HFFc6 (cell line): ENCODE measurements at regions not wholly inside any gene's neighbourhood (a gene's known extent, or its start where the extent isn't known, plus 50 kb on each side); places are given as distances from the start of the nearest gene placed in this dataset.
A peak's percentile ranks its signal among the peaks of the same experiment; 100 is the strongest.

Experiments
- DNase-seq: peaks from one replicate; pipeline ENCODE4 v3.0.0-alpha.2; 2018
- H3K27ac Mint-ChIP-seq: 2 replicates; pipeline ENCODE4 v1.8.0; 2020; ENCODE audit warnings: mild to moderate bottlenecking, mixed read lengths
- H3K27me3 Mint-ChIP-seq: 2 replicates; pipeline ENCODE4 v1.8.0; 2021; ENCODE audit warnings: mild to moderate bottlenecking, moderate library complexity, mixed read lengths; ENCODE audit not compliant: insufficient read depth
- H3K36me3 Mint-ChIP-seq: 2 replicates; pipeline ENCODE4 v1.8.0; 2021; ENCODE audit warnings: low read depth, mixed read lengths
- H3K4me1 Mint-ChIP-seq: 2 replicates; pipeline ENCODE4 v1.8.0; 2020; ENCODE audit warnings: low read depth, mixed read lengths
- H3K4me3 Mint-ChIP-seq: 2 replicates; pipeline ENCODE4 v1.8.0; 2020; ENCODE audit warnings: mild to moderate bottlenecking, moderate library complexity, mixed read lengths
- H3K9me3 Mint-ChIP-seq: 2 replicates; pipeline ENCODE4 v1.8.0; 2020; ENCODE audit warnings: mild to moderate bottlenecking, mixed read lengths
- CTCF ChIP-seq: fragments of 200-600 bp; sonication (generic); IDR thresholded peaks from 2 replicates; pipeline ENCODE4 v1.5.0; 2021; ENCODE audit warnings: antibody characterized with exemption, mild to moderate bottlenecking

GRCh38 chr5:164958688-164959087 is 1453.3 kb downstream of the MAT2B start:
- no peak overlapping the region for H3K27ac Mint-ChIP-seq
- H3K36me3 Mint-ChIP-seq: no peaks in the 10 kb centered on the region
- H3K4me3 Mint-ChIP-seq: no peak overlapping the region
- peaks cover 36% of the 10 kb centered on the region for H3K9me3 Mint-ChIP-seq
- DNase-seq: no peak
- no peaks in the 10 kb centered on the region for H3K27me3 Mint-ChIP-seq
- TF ChIP-seq CTCF: peak; percentile 45
- H3K4me1 Mint-ChIP-seq: no peaks in the 10 kb centered on the region

GRCh38 chr5:164959761-164960160 is 1454.3 kb downstream of the MAT2B start:
- Mint-ChIP-seq H3K4me3 (no peak overlapping the region), H3K27ac (no peak overlapping the region), H3K36me3 (no peaks in the 10 kb centered on the region), H3K9me3 (peaks cover 30% of the 10 kb centered on the region), H3K4me1 (no peaks in the 10 kb centered on the region), H3K27me3 (no peaks in the 10 kb centered on the region)
- DNase-seq: no peak
- TF ChIP-seq CTCF: no peak

- no peak for DNase-seq
- Mint-ChIP-seq H3K4me3 (no peak overlapping the region), H3K27ac (no peak overlapping the region), H3K4me1 (no peaks in the 10 kb centered on the region), H3K27me3 (no peaks in the 10 kb centered on the region), H3K36me3 (no peaks in the 10 kb centered on the region), H3K9me3 (peaks cover 32% of the 10 kb centered on the region)
- TF ChIP-seq CTCF: no peak
Observed at GRCh38 chr5:164962329-164962961, 1457.0 kb downstream of the MAT2B start.

DNA sequence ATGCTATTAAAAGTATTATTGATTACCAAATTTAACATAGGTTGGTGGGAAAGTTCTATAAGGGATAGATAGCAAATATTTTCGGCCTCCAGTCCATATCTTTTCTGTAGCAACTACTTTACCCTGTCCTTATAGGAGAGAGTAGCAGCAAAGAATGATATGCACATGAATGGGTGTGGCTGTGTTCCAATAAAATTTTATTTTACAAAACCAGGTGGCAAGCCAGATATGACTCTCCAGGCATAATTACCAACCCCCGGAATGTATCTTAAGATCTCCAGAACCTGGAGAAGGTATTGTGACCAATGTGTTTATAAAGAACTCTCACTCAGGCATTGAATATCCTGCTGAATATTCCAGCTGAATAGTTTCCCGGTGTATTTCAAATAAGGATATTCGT is 1461.2 kb downstream of the MAT2B start:
- H3K9me3 Mint-ChIP-seq: peaks cover 25% of the 10 kb centered on the region
- H3K36me3 Mint-ChIP-seq: no peaks in the 10 kb centered on the region
- TF ChIP-seq CTCF: no peak
- DNase-seq: no peak
- H3K4me3 Mint-ChIP-seq: no peak overlapping the region
- no peaks in the 10 kb centered on the region for H3K4me1 Mint-ChIP-seq
- H3K27me3 Mint-ChIP-seq: no peaks in the 10 kb centered on the region
- H3K27ac Mint-ChIP-seq: no peak overlapping the region

GRCh38 chr5:164967354-164967753 is 1461.9 kb downstream of the MAT2B start:
- H3K9me3 Mint-ChIP-seq: peaks cover 30% of the 10 kb centered on the region
- no peak for DNase-seq
- H3K4me3 Mint-ChIP-seq: no peak overlapping the region
- H3K27ac Mint-ChIP-seq: no peak overlapping the region
- TF ChIP-seq CTCF: no peak
- no peaks in the 10 kb centered on the region for H3K36me3 Mint-ChIP-seq
- H3K4me1 Mint-ChIP-seq: no peaks in the 10 kb centered on the region
- no peaks in the 10 kb centered on the region for H3K27me3 Mint-ChIP-seq

DNA sequence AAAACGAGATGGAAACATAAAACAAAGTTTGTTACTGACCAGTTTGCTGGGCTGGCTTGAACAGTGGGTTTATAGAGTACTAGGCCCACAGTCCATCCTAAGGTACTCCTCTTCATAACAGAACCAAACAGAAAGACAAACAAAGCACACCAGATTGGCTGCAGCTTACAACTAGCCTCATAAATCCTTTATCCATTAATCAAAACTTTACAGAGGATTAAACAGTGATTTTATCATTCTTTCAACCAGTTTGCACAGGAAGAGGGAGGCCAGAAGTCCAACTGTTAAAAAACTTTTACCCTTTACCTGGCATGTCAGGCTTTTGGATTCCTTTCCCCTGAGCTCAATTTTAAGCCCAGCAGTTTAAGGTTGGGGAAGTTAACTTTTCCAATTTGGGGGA is 1467.6 kb downstream of the MAT2B start:
- Mint-ChIP-seq H3K4me3 (no peak overlapping the region), H3K27ac (no peak overlapping the region), H3K27me3 (no peaks in the 10 kb centered on the region; the same call in 1 of the 2 replicates), H3K4me1 (no peaks in the 10 kb centered on the region), H3K36me3 (peaks cover 7% of the 10 kb centered on the region), H3K9me3 (peaks cover 52% of the 10 kb centered on the region)
- TF ChIP-seq CTCF: no peak
- DNase-seq: no peak
